Upper lobe of left lung (tissue), 4 donors: ENCODE measurements at regions not wholly inside any gene's neighbourhood (a gene's known extent, or its start where the extent isn't known, plus 50 kb on each side); places are given as distances from the start of the nearest gene placed in this dataset.

Source experiments
- CTCF ChIP-seq, 6 experiments: fragments of 450-650 bp in 4 of 6; fragments of 200-600 bp in 2 of 6; sonication (generic) in 2 of 6; IDR thresholded peaks; one replicate each; pipeline ENCODE4 v1.5.1; 2016 to 2019; ENCODE audit warnings: antibody characterized with exemption in 6 of 6
- EP300 ChIP-seq, 4 donors: sonication (generic); formaldehyde crosslinking; IDR thresholded peaks; one replicate each; pipeline ENCODE4 v1.5.1; 2017; ENCODE audit warnings: antibody characterized with exemption in 4 of 4, control low read depth in 2 of 4
- POLR2A ChIP-seq, 4 donors: fragments of 450-650 bp; IDR thresholded peaks; one replicate each; pipeline ENCODE4 v1.5.1; 2016 to 2017; ENCODE audit warnings: antibody characterized with exemption in 4 of 4, mild to moderate bottlenecking in 2 of 4

GRCh38 chr12:18799561-18799960 is 61.6 kb downstream of the CAPZA3 start:
- no peak for TF ChIP-seq CTCF (IDR thresholded peaks at IDR 0.05)
- TF ChIP-seq POLR2A (IDR thresholded peaks at IDR 0.05): no peak
- no peak for TF ChIP-seq EP300 (IDR thresholded peaks at IDR 0.05)
